SKM-1 treated with dmso at 0.1 percent for 144 hours (cell line): ENCODE measurements at regions not wholly inside any gene's neighbourhood (a gene's known extent, or its start where the extent isn't known, plus 50 kb on each side); places are given as distances from the start of the nearest gene placed in this dataset.
A peak's percentile ranks its signal among the peaks of the same experiment; 100 is the strongest.
"Not testable (repeated sequence)": the region's sequence is repeated elsewhere in the genome, so short reads cannot be mapped to it uniquely, and the experiment has no call there.

ENCODE experiments used
- DNase-seq: peaks from one replicate; lab custom pipeline; 2025; ENCODE audit not compliant: unreplicated experiment; lab: John Stamatoyannopoulos, UW

DNA sequence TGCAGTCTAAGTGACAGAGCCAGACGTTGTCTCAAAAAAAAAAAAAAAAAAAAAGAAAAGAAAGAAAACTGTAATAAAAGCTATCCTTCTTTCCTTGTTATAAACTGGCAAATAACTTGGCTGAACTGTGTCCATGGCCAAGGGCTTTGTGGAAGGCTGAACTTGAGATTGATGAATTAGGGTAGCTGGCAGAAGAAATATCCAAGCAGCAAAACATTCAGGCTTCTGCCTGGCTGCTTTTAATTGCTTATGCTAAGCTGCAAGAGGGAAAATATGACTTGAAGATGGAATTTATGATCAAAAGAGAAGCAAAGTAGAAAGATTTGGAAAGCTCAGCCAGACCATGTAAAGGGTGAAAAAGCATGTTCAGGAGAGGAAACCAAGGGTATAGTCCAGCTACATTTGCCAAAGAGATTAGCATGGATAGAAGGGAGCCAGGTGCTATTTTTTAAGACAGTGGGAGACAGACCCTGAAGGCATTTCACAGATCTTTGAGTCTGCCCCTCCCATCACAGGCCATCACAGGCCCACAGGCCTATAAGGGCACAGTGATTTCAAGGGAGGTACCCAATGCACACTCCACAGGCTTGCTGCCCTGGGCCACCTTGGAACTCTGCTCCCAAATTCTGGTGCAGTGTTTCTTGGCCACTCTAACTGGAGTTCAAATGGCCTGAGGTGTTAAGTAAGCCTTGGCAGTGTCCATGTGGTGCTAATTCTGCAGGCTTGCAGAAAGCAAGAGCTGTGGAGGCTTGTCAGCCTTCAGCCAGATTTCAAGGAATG is 226.0 kb downstream of the AEBP2 start:
- no peak for DNase-seq

- no peak for DNase-seq
Observed at GRCh38 chr12:19666070-19666469, 226.8 kb downstream of the AEBP2 start.

DNA sequence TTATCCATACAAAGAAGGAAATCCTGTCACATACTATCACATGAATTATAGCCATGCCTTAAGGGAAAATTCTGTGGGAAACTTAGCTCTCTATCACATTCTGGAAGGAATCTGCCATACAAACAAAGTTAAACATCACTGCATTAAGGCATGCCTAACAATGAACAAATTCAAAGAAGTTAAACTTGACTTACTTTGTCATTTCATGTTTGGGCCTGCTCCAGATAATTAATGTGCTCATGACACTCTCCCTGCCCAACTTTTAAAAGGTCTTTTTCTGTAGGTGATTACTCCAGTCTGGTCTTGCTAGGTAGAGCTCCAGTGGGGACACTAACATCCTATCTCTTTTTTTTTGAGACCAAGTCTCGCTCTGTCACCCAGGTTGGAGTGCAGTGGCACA is 230.5 kb downstream of the AEBP2 start:
- no peak for DNase-seq

GRCh38 chr12:19671695-19672094 is 232.4 kb downstream of the AEBP2 start:
- DNase-seq = no peak

- no peak for DNase-seq
Observed at GRCh38 chr12:19674437-19674836, 235.1 kb downstream of the AEBP2 start.

GRCh38 chr12:19675361-19675760 is 236.1 kb downstream of the AEBP2 start:
- no peak for DNase-seq

DNA sequence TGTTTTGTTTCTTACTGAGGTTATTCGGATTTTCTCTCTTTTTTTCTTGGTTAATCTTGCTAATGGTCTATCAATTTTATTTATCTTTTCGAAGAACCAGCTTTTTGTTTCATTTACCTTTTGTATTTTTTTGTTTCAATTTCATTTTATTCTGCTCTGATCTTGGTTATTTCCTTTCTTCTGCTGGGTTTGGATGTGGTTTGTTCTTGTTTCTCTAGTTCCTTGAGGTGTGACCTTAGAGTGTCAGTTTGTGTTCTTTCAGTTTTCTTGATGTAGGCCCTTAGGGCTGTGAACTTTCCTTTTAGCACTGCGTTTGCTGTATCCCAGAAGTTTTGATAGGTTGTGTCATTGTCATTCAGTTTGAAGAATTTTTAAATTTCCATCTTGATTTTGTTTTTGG is 239.2 kb downstream of the AEBP2 start:
- DNase-seq = not testable (repeated sequence)

GRCh38 chr12:19681007-19681406 is 241.7 kb downstream of the AEBP2 start:
- DNase-seq = no peak

DNA sequence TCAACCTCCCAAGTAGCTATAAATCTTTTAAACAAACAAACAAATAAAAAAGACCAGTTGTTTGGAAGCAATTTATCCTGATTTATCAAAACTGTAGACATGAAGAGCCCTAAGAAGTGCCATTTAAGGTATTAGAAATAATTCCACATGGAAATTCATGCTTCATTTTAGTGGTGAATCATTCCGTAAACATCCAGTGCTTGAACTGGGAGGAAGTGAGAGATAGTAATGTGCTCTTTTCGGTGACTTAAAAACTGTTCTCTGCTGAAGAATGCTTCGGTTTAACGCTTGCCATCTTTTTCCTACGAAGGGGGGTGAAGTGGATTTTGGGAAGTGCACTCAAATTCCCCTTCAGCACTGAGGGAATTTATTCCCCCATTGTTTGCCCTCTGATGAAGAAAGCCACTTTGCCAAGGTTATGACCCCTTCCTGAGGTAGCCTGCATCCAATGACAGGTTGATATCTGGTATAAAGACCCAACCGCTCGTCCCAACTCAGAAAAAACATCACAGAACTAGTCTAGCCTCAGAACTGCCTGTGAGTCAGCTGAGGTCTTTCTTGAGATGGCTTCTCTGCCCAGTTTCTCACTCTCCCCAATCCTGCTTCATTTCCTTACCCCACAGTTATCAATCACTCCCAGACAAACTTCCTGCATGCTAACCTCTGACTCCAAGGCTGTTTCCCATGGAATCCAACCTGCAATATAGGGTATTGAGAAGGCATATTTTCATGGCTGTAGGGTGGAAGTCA is 244.1 kb downstream of the AEBP2 start:
- no peak for DNase-seq

DNA sequence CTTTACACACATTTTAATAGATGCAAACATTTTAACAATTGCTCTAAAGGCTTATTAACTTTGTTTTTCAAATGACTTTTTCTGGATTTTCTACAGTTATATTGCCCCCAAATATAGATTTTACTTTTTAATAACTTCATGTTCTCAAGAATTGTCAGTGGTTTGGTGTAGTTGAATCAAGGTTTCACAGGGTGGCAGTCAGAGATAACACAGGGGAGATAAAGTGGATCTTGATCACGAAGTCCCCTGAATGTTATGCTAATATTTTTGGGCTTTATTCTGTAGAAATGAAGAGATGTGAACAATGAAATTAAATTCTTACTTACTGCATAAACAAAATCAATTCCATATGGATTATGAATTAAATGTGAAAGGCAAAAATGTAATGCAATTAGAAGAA is 248.1 kb downstream of the AEBP2 start:
- DNase-seq = no peak

GRCh38 chr12:19688532-19688931 is 249.2 kb downstream of the AEBP2 start:
- no peak for DNase-seq

DNA sequence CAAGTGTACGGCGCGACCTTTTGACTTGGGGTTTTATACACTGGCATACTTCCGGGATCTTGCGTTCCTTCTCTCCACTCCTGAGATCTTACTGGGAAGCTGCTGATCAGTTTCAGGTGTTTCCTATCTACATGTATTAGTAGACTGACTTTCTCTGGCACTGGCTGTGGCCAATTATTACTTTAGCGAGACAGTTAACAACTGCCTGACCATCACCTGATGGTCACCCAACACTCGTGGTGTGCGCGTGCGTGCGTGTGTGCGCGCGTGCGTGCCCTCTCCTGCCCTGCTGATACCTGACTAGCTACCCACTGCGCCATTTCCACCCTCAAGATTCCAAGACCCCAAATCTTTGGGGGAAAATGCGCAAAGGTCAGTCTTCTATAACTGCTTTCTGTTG is 249.9 kb downstream of the AEBP2 start:
- no peak for DNase-seq

DNA sequence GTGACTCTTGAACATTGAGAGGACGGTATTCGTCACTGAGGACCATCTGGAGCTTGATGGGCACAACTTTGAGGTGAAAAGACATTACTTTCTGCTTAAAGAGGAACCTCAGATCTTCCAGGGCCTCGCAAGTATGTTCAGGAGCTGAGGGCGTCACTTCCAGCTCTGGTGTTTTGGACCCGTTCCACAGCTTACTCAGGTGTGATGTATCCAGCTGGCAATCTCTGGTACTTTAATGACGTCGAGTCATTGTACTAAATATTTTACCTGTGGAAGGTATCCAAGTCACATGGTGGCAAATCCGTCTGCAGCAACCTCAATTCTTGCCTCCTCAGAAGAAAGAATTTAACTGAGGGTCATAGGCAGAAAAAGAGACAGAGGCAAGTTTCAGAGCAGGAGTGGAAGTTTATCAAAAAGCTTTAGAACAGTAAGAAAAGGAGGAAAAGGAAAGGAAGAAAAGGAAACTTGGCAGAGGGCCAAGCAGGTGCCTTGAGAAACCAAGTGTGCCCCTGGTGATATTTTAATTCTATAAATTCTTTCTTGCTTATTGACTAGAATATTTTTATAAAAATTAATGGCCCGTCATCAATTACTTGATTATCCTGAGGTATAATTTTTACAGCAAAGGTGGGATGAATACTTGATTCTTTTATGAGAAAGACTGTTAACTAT is 250.6 kb downstream of the AEBP2 start:
- DNase-seq = no peak

DNA sequence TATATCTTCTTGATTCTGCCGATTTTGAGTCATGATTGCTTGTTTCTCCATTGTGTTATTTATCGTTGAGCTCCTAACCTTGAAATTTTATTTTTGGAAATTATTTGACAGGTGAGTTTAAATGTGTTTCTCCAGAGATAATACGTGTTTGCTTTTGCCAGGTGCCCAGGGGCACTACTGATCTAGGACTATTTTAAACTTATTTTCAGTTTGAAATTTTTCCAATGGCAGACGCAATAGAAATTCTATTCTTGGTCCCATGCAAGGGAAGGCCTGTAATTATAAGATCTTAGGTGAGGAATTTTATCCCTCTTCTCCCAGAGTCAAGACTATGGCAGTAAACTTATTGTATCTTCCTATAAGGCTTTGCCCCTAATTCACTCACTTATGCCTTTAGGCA is 252.8 kb downstream of the AEBP2 start:
- no peak for DNase-seq

DNA sequence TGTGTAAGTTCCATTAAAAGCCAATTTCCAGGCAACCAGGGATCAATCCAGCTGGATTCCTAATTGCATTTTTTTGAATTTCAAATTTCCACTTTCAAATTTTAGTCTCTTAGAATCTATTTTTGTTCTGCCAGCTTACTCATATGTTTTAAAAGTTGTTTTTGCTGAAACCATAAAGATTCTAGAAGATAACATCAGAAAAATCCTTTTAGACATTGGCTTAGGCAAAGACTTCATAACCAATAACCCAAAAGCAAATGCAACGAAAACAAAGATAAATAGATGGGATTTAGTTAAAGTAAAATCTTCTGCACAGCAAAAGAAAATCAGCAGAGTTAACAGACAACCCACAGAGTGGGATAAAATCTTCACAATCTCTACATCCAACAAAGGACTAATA is 253.3 kb downstream of the AEBP2 start:
- DNase-seq = no peak

DNA sequence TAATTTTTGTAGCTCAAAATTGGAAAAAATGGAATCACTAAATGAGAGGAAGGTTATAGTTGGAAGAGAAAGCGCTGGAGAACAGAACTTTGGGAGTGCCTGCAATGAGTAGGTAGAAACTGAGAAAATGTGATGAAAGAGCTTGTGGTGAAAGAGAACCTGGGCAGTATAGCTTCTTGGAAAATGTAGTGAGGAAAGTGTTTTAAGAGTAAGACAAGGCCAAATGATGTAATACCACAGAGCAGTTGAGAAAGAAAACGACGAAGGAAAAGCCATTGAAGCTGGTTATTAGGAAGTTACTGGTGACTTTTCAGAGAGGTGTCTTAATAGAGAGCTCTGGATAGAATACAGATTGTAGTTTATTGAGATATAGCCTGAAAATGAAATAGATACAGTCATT is 255.3 kb downstream of the AEBP2 start:
- DNase-seq = peak; percentile 85

- no peak for DNase-seq
Observed at GRCh38 chr12:19695244-19696098, 256.2 kb downstream of the AEBP2 start.

- DNase-seq = no peak
Observed at GRCh38 chr12:19700969-19701368, 261.7 kb downstream of the AEBP2 start.

- DNase-seq = no peak
Observed at GRCh38 chr12:19704966-19705365, 265.7 kb downstream of the AEBP2 start.

DNA sequence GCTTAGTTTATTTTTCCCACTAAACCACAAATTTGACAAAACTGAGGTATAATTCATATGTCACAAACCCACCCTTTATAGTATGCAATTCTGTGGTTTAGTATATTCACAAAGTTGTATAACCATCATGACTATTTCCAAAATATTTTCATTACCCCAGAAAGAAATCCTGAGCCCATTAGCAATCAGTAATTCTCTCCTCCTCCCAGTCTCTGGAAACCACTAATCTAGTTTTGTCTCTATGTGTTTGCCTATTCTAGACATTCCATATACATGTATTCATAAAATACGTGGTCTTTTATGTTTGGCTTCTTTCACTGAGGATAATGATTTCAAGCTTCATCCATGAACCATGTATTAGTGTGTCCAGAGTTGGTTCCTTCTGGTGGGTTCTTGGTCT is 267.6 kb downstream of the AEBP2 start:
- no peak for DNase-seq

DNA sequence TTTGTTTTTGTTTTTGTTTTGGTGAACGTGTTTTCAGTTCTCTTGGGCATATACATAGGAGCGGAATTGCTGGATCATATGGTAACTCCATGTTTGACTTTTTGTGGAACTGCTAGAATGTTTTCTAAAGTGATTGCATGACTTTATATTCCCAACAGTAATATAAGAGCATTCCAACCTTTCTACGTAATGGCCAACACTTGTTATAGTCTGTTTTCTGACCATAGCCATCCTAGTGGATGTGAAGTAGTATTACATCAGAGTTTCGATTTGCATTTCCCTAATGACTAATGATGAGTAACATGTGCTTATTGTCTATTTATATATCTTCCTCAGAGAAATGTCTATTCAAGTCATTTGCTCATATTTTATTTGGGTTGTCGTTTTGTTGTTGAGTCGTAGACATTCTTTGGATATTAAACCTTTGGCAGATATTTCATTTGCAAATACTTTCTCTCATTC is 268.7 kb downstream of the AEBP2 start:
- no peak for DNase-seq
